KMS-11 (cell line): ENCODE measurements at regions not wholly inside any gene's neighbourhood (a gene's known extent, or its start where the extent isn't known, plus 50 kb on each side); places are given as distances from the start of the nearest gene placed in this dataset.

Experiments
- H2AFZ ChIP-seq: fragments of 200-600 bp; sonication (generic); 2 replicates; pipeline ENCODE4 v1.6.1; 2016; ENCODE audit warnings: antibody characterized with exemption, mixed run types, low read depth
- H3K27ac ChIP-seq: fragments of 200-600 bp; sonication (generic); 2 replicates; pipeline ENCODE4 v1.6.1; 2016; ENCODE audit warnings: mild to moderate bottlenecking, mixed run types
- H3K27me3 ChIP-seq: fragments of 200-600 bp; sonication (generic); 2 replicates; pipeline ENCODE4 v1.6.1; 2017; ENCODE audit warnings: mild to moderate bottlenecking, low read depth, mixed run types, moderate library complexity; ENCODE audit not compliant: insufficient read depth
- H3K36me3 ChIP-seq: fragments of 200-600 bp; sonication (generic); 2 replicates; pipeline ENCODE4 v1.6.1; 2017; ENCODE audit warnings: mild to moderate bottlenecking, mixed run types; ENCODE audit not compliant: insufficient read depth
- H3K4me1 ChIP-seq: fragments of 200-600 bp; sonication (generic); 2 replicates; pipeline ENCODE4 v1.6.1; 2016; ENCODE audit warnings: mild to moderate bottlenecking, low read depth, mixed run types; ENCODE audit not compliant: poor library complexity, severe bottlenecking
- H3K4me2 ChIP-seq: fragments of 200-600 bp; sonication (generic); 2 replicates; pipeline ENCODE4 v1.7.0; 2016; ENCODE audit warnings: mild to moderate bottlenecking, mixed run types
- H3K4me3 ChIP-seq: fragments of 200-600 bp; sonication (generic); IDR thresholded peaks from 2 replicates; pipeline ENCODE4 v1.6.1; 2017; ENCODE audit warnings: low read depth, low read length, mixed read lengths; ENCODE audit not compliant: insufficient read depth
- H3K79me2 ChIP-seq: fragments of 200-600 bp; sonication (generic); 2 replicates; pipeline ENCODE4 v1.6.1; 2016; ENCODE audit warnings: low read depth, mixed run types; ENCODE audit not compliant: insufficient read depth
- H3K9ac ChIP-seq: fragments of 200-600 bp; sonication (generic); 2 replicates; pipeline ENCODE4 v1.6.1; 2016; ENCODE audit warnings: mild to moderate bottlenecking, mixed run types
- H4K20me1 ChIP-seq: fragments of 200-600 bp; sonication (generic); 2 replicates; pipeline ENCODE4 v1.6.1; 2016; ENCODE audit warnings: mild to moderate bottlenecking, mixed run types; ENCODE audit not compliant: insufficient read depth
- CTCF ChIP-seq: fragments of 200-600 bp; sonication (generic); conservative IDR thresholded peaks from 2 replicates; pipeline ENCODE4 v1.6.1; 2017; ENCODE audit warnings: low read depth, mild to moderate bottlenecking, antibody characterized with exemption, low read length, moderate library complexity, mixed read lengths

GRCh38 chr3:19013879-19014278, 134.4 kb upstream of the KCNH8 start:
- H3K4me2 ChIP-seq: no peak overlapping the region
- TF ChIP-seq CTCF: no peak
- no peaks in the 10 kb centered on the region for H4K20me1 ChIP-seq
- H3K9ac ChIP-seq: no peak overlapping the region
- H3K36me3 ChIP-seq: no peaks in the 10 kb centered on the region
- H3K4me3 ChIP-seq: no peak overlapping the region
- H3K79me2 ChIP-seq: no peaks in the 10 kb centered on the region
- no peaks in the 10 kb centered on the region for H3K27me3 ChIP-seq
- H2AFZ ChIP-seq: no peak overlapping the region
- H3K4me1 ChIP-seq: no peaks in the 10 kb centered on the region
- no peak overlapping the region for H3K27ac ChIP-seq

- TF ChIP-seq CTCF: no peak
- H3K27me3 ChIP-seq: no peaks in the 10 kb centered on the region
- no peak overlapping the region for H3K9ac ChIP-seq
- H3K4me3 ChIP-seq: no peak overlapping the region
- no peak overlapping the region for H3K4me2 ChIP-seq
- H3K4me1 ChIP-seq: no peaks in the 10 kb centered on the region
- no peaks in the 10 kb centered on the region for H4K20me1 ChIP-seq
- H2AFZ ChIP-seq: no peak overlapping the region
- no peak overlapping the region for H3K27ac ChIP-seq
- no peaks in the 10 kb centered on the region for H3K36me3 ChIP-seq
- no peaks in the 10 kb centered on the region for H3K79me2 ChIP-seq
Measured at GRCh38 chr3:19012846-19013245, 135.5 kb upstream of the KCNH8 start.

- no peaks in the 10 kb centered on the region for H3K36me3 ChIP-seq
- no peak for TF ChIP-seq CTCF
- no peaks in the 10 kb centered on the region for H3K79me2 ChIP-seq
- no peaks in the 10 kb centered on the region for H3K27me3 ChIP-seq
- no peak overlapping the region for H3K27ac ChIP-seq
- no peak overlapping the region for H2AFZ ChIP-seq
- H4K20me1 ChIP-seq: no peaks in the 10 kb centered on the region
- no peak overlapping the region for H3K9ac ChIP-seq
- H3K4me3 ChIP-seq: no peak overlapping the region
- no peaks in the 10 kb centered on the region for H3K4me1 ChIP-seq
- no peak overlapping the region for H3K4me2 ChIP-seq
Measured at GRCh38 chr3:19002606-19003005, 145.7 kb upstream of the KCNH8 start.

GRCh38 chr3:18998069-18998468, 150.2 kb upstream of the KCNH8 start:
- Histone ChIP-seq H3K36me3 (no peaks in the 10 kb centered on the region), H4K20me1 (no peaks in the 10 kb centered on the region), H3K79me2 (no peaks in the 10 kb centered on the region), H3K4me3 (no peak overlapping the region), H3K4me2 (no peak overlapping the region), H2AFZ (no peak overlapping the region), H3K27ac (no peak overlapping the region), H3K9ac (no peak overlapping the region), H3K4me1 (peaks cover 2% of the 10 kb centered on the region), H3K27me3 (no peaks in the 10 kb centered on the region)
- no peak for TF ChIP-seq CTCF

- H2AFZ ChIP-seq: no peak overlapping the region
- H3K36me3 ChIP-seq: no peaks in the 10 kb centered on the region
- H3K27ac ChIP-seq: no peak overlapping the region
- no peak overlapping the region for H3K4me2 ChIP-seq
- H3K27me3 ChIP-seq: no peaks in the 10 kb centered on the region
- peaks cover 2% of the 10 kb centered on the region for H3K4me1 ChIP-seq
- TF ChIP-seq CTCF: no peak
- H4K20me1 ChIP-seq: no peaks in the 10 kb centered on the region
- no peak overlapping the region for H3K9ac ChIP-seq
- no peaks in the 10 kb centered on the region for H3K79me2 ChIP-seq
- no peak overlapping the region for H3K4me3 ChIP-seq
Measured at GRCh38 chr3:18992709-18993108, 155.6 kb upstream of the KCNH8 start.
